HL-60 (cell line): ENCODE measurements at regions not wholly inside any gene's neighbourhood (a gene's known extent, or its start where the extent isn't known, plus 50 kb on each side); places are given as distances from the start of the nearest gene placed in this dataset.

Experiments used
- DNase-seq, 2 experiments: peaks; one replicate each; pipeline ENCODE4 v3.0.0-alpha.2; 2010 to 2020; ENCODE audit warnings: low read depth in 1 of 2, low spot score in 1 of 2
- H3K27ac ChIP-seq: fragments of 250-450 bp; sonication (Bioruptor Pico); replicated peaks from 2 replicates; pipeline ENCODE4 v1.5.1; 2020; ENCODE audit warnings: mild to moderate bottlenecking, moderate library complexity
- H3K27me3 ChIP-seq: fragments of 250-450 bp; sonication (Bioruptor Pico); 2 replicates; pipeline ENCODE4 v1.5.1; 2021; ENCODE audit warnings: mild to moderate bottlenecking, moderate library complexity; ENCODE audit not compliant: insufficient read depth, poor library complexity, severe bottlenecking
- H3K4me3 ChIP-seq: replicated peaks from 2 replicates; pipeline ENCODE4 v1.5.1; 2011; ENCODE audit warnings: mild to moderate bottlenecking, control low read depth, low read length; ENCODE audit not compliant: insufficient read depth
- CTCF ChIP-seq: IDR thresholded peaks from one replicate; pipeline ENCODE4 v1.5.1; 2011; ENCODE audit warnings: low read length, control low read depth, inconsistent platforms; ENCODE audit not compliant: insufficient read depth
- GABPA ChIP-seq: IDR thresholded peaks from 2 replicates; pipeline ENCODE4 v1.6.1; 2012; ENCODE audit warnings: low read depth
- POLR2AphosphoS5 ChIP-seq: IDR thresholded peaks from 2 replicates; pipeline ENCODE4 v1.6.1; 2012; ENCODE audit warnings: low read depth
- REST ChIP-seq: IDR thresholded peaks from 2 replicates; pipeline ENCODE4 v1.6.1; 2012; ENCODE audit warnings: low read depth; ENCODE audit not compliant: insufficient replicate concordance
- SPI1 ChIP-seq: IDR thresholded peaks from 2 replicates; pipeline ENCODE4 v1.6.1; 2012; ENCODE audit warnings: low read depth, mild to moderate bottlenecking, borderline replicate concordance

- Histone ChIP-seq H3K4me3 (no peak overlapping the region), H3K27me3 (no peaks in the 10 kb centered on the region), H3K27ac (no peak overlapping the region)
- TF ChIP-seq GABPA (no peak), CTCF (no peak)
- no peak for DNase-seq
These were observed 85.9 kb upstream of the GADD45A start for GRCh38 chr1:67599085-67599484.

- TF ChIP-seq POLR2AphosphoS5 (no peak), REST (no peak), SPI1 (no peak), CTCF (no peak), GABPA (no peak)
- no peak overlapping the region for H3K4me3 ChIP-seq
- H3K27ac ChIP-seq = no peak overlapping the region
- DNase-seq = no peak
- no peaks in the 10 kb centered on the region for H3K27me3 ChIP-seq
These were observed 83.5 kb upstream of the GADD45A start for GRCh38 chr1:67601539-67601938.

- no peak overlapping the region for H3K27ac ChIP-seq
- H3K4me3 ChIP-seq = no peak overlapping the region
- DNase-seq = no peak
- no peak for TF ChIP-seq REST
- peak; percentile 92 for TF ChIP-seq SPI1
- TF ChIP-seq GABPA = no peak
- no peak for TF ChIP-seq POLR2AphosphoS5
- no peak for TF ChIP-seq CTCF
- no peaks in the 10 kb centered on the region for H3K27me3 ChIP-seq
These were observed 83.0 kb upstream of the GADD45A start for GRCh38 chr1:67601955-67602354.

GRCh38 chr1:67604778-67605177 lies 80.2 kb upstream of the GADD45A start:
- Histone ChIP-seq H3K27ac (no peak overlapping the region), H3K4me3 (no peak overlapping the region), H3K27me3 (no peaks in the 10 kb centered on the region)
- TF ChIP-seq GABPA (no peak), POLR2AphosphoS5 (no peak), SPI1 (no peak), REST (no peak), CTCF (no peak)
- DNase-seq = no peak
